Breast epithelium (tissue), 3 donors: ENCODE measurements at regions not wholly inside any gene's neighbourhood (a gene's known extent, or its start where the extent isn't known, plus 50 kb on each side); places are given as distances from the start of the nearest gene placed in this dataset.

Experiments used
- POLR2A ChIP-seq: fragments of 450-650 bp; IDR thresholded peaks from one replicate; pipeline ENCODE4 v1.6.1; 2016; ENCODE audit warnings: antibody characterized with exemption, mild to moderate bottlenecking, moderate library complexity
- POLR2AphosphoS5 ChIP-seq, 3 donors: sonication (generic); formaldehyde crosslinking; IDR thresholded peaks; one replicate each; pipeline ENCODE4 v1.6.1; 2017; ENCODE audit warnings: antibody characterized with exemption in 3 of 3
- TF ChIP-seq, protein P1 (sequence below), 3 donors: fragments of 450-650 bp; IDR thresholded peaks; one replicate each; pipeline ENCODE4 v1.5.1; 2016 to 2017; ENCODE audit warnings: antibody characterized with exemption in 3 of 3, mild to moderate bottlenecking in 3 of 3, moderate library complexity in 3 of 3

DNA sequence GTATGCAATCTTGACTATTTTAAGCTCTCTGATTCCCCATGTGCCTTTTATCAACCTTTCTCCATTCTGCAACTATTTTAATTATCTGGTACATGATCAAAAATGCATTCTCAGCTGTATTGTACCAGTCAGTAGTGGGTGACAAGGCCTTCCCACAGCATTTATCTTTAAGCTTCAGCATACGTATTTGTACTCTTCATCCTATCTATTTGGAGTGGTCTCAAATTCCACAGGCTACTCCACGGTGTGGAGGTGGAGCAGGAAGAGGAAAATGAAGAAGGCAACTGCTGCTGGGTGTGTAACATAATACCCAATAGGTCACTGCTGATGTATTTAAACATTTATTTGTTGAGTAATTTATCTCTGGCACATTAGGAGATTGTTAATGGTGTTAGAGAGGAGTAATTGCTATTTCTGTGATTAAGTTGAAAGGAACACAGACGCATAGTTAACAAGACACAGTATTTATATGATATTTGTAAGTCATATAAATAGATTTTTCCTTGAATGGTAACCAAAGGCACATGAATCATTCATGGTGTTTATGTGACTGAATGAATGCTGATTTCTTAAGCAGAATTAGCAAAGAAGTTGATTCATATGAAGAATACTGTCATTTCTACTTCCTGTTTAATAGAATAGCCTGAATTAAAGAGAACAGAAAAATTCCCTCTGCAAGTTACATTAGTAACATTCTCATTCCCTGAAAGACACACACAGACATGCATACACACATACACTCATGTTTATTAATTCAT, 153.8 kb upstream of the NR3C1 start:
- no peak for TF ChIP-seq POLR2A
- TF ChIP-seq, protein P1, sequence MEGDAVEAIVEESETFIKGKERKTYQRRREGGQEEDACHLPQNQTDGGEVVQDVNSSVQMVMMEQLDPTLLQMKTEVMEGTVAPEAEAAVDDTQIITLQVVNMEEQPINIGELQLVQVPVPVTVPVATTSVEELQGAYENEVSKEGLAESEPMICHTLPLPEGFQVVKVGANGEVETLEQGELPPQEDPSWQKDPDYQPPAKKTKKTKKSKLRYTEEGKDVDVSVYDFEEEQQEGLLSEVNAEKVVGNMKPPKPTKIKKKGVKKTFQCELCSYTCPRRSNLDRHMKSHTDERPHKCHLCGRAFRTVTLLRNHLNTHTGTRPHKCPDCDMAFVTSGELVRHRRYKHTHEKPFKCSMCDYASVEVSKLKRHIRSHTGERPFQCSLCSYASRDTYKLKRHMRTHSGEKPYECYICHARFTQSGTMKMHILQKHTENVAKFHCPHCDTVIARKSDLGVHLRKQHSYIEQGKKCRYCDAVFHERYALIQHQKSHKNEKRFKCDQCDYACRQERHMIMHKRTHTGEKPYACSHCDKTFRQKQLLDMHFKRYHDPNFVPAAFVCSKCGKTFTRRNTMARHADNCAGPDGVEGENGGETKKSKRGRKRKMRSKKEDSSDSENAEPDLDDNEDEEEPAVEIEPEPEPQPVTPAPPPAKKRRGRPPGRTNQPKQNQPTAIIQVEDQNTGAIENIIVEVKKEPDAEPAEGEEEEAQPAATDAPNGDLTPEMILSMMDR (IDR thresholded peaks at IDR 0.05): no peak
- TF ChIP-seq POLR2AphosphoS5 (IDR thresholded peaks at IDR 0.05): no peak
